ENCODE measurements at regions not wholly inside any gene's neighbourhood (a gene's known extent, or its start where the extent isn't known, plus 50 kb on each side); places are given as distances from the start of the nearest gene placed in this dataset.

- H3K4me1 ChIP-seq (ENCODE audit: control insufficient read depth in 1 of 2, insufficient read depth in 2 of 2, low read length in 2 of 2), result peaks cover 3% of the 10 kb centered on the region in 2 experiments
- no peak overlapping the region for H2BK12ac ChIP-seq (ENCODE audit: low read length)
- H3K36me3 ChIP-seq (ENCODE audit: control insufficient read depth in 1 of 2, insufficient read depth in 2 of 2, low read length in 2 of 2), result no peaks in the 10 kb centered on the region
- peaks cover 2% of the 10 kb centered on the region for H3K9me3 ChIP-seq (ENCODE audit: insufficient read depth, low read depth, low read length)
- H3K79me1 ChIP-seq (ENCODE audit: low read length), result no peaks in the 10 kb centered on the region
- H3K23ac ChIP-seq (ENCODE audit: low read length), result no peak overlapping the region
- H3K14ac ChIP-seq (ENCODE audit: low read length), result no peak overlapping the region
- WGBS (ENCODE audit: extremely low coverage, insufficient coverage, insufficient read length), result no CpG with 5 or more reads among the region's 1 CpG
- no peak overlapping the region for H2BK120ac ChIP-seq (ENCODE audit: insufficient read depth, low read length, poor library complexity)
- H3K18ac ChIP-seq (ENCODE audit: low read length), result no peak overlapping the region
- H3K9ac ChIP-seq (ENCODE audit: low read length), result no peak overlapping the region
- no peak overlapping the region for H4K91ac ChIP-seq (ENCODE audit: low read depth, low read length)
- no peaks in the 10 kb centered on the region for H3K79me2 ChIP-seq (ENCODE audit: control insufficient read depth, insufficient read depth, low read length, poor library complexity)
- no peak overlapping the region for H4K8ac ChIP-seq (ENCODE audit: low read depth, low read length)
- DNase-seq, result no peak
- no peak overlapping the region for H2AK5ac ChIP-seq (ENCODE audit: low read length)
- no peak overlapping the region for H2AFZ ChIP-seq (ENCODE audit: insufficient read depth, low read length, poor library complexity)
- H3K4me2 ChIP-seq (ENCODE audit: low read length), result no peak overlapping the region
- no peak overlapping the region for H4K12ac ChIP-seq (ENCODE audit: low read depth, low read length)
- H3K4ac ChIP-seq (ENCODE audit: low read depth, low read length), result no peak overlapping the region
- no peak overlapping the region for H2BK5ac ChIP-seq (ENCODE audit: low read depth, low read length, poor library complexity)
- no peak overlapping the region for H3K27ac ChIP-seq (ENCODE audit: low read depth, low read length)
- H3K4me3 ChIP-seq (ENCODE audit: low read depth, low read length), result no peak overlapping the region
- no peaks in the 10 kb centered on the region for H3K27me3 ChIP-seq (ENCODE audit: insufficient read depth, low read length)
Measured at GRCh38 chr2:236984046-236984445, 101.6 kb upstream of the COPS8 start.

GRCh38 chr2:236985761-236986339, 99.8 kb upstream of the COPS8 start:
- Histone ChIP-seq H2BK120ac (ENCODE audit: insufficient read depth, low read length, poor library complexity) (no peak overlapping the region), H3K18ac (ENCODE audit: low read length) (no peak overlapping the region), H3K27ac (ENCODE audit: low read depth, low read length) (no peak overlapping the region), H3K4ac (ENCODE audit: low read depth, low read length) (no peak overlapping the region), H2BK12ac (ENCODE audit: low read length) (no peak overlapping the region), H3K14ac (ENCODE audit: low read length) (no peak overlapping the region), H3K4me3 (ENCODE audit: low read depth, low read length) (no peak overlapping the region), H3K79me2 (ENCODE audit: control insufficient read depth, insufficient read depth, low read length, poor library complexity) (no peaks in the 10 kb centered on the region), H3K9ac (ENCODE audit: low read length) (no peak overlapping the region), H2AK5ac (ENCODE audit: low read length) (no peak overlapping the region), H3K4me1 (ENCODE audit: control insufficient read depth in 1 of 2, insufficient read depth in 2 of 2, low read length in 2 of 2) (peaks cover 4% of the 10 kb centered on the region in 2 experiments), H3K9me3 (ENCODE audit: insufficient read depth, low read depth, low read length) (peaks cover 2% of the 10 kb centered on the region), H4K8ac (ENCODE audit: low read depth, low read length) (no peak overlapping the region), H3K4me2 (ENCODE audit: low read length) (no peak overlapping the region), H3K27me3 (ENCODE audit: insufficient read depth, low read length) (no peaks in the 10 kb centered on the region), H3K79me1 (ENCODE audit: low read length) (no peaks in the 10 kb centered on the region), H2BK5ac (ENCODE audit: low read depth, low read length, poor library complexity) (no peak overlapping the region), H2AFZ (ENCODE audit: insufficient read depth, low read length, poor library complexity) (no peak overlapping the region), H4K12ac (ENCODE audit: low read depth, low read length) (no peak overlapping the region), H3K23ac (ENCODE audit: low read length) (no peak overlapping the region), H3K36me3 (ENCODE audit: control insufficient read depth in 1 of 2, insufficient read depth in 2 of 2, low read length in 2 of 2) (no peaks in the 10 kb centered on the region), H4K91ac (ENCODE audit: low read depth, low read length) (no peak overlapping the region)
- no peak for DNase-seq
- WGBS (ENCODE audit: extremely low coverage, insufficient coverage, insufficient read length), result no CpG with 5 or more reads among the region's 7 CpGs

- Histone ChIP-seq H3K27me3 (ENCODE audit: insufficient read depth, low read length) (no peaks in the 10 kb centered on the region), H2BK120ac (ENCODE audit: insufficient read depth, low read length, poor library complexity) (no peak overlapping the region), H3K4me2 (ENCODE audit: low read length) (no peak overlapping the region), H4K8ac (ENCODE audit: low read depth, low read length) (no peak overlapping the region), H3K9me3 (ENCODE audit: insufficient read depth, low read depth, low read length) (peaks cover 1% of the 10 kb centered on the region), H3K4me1 (ENCODE audit: control insufficient read depth in 1 of 2, insufficient read depth in 2 of 2, low read length in 2 of 2) (peaks cover 4 to 6% of the 10 kb centered on the region in 2 experiments), H3K14ac (ENCODE audit: low read length) (no peak overlapping the region), H4K12ac (ENCODE audit: low read depth, low read length) (no peak overlapping the region), H3K36me3 (ENCODE audit: control insufficient read depth in 1 of 2, insufficient read depth in 2 of 2, low read length in 2 of 2) (no peaks in the 10 kb centered on the region), H2AK5ac (ENCODE audit: low read length) (no peak overlapping the region), H3K79me1 (ENCODE audit: low read length) (no peaks in the 10 kb centered on the region), H2BK12ac (ENCODE audit: low read length) (no peak overlapping the region), H3K4me3 (ENCODE audit: low read depth, low read length) (no peak overlapping the region), H3K23ac (ENCODE audit: low read length) (no peak overlapping the region), H3K18ac (ENCODE audit: low read length) (no peak overlapping the region), H2AFZ (ENCODE audit: insufficient read depth, low read length, poor library complexity) (no peak overlapping the region), H4K91ac (ENCODE audit: low read depth, low read length) (no peak overlapping the region), H3K4ac (ENCODE audit: low read depth, low read length) (no peak overlapping the region), H3K27ac (ENCODE audit: low read depth, low read length) (no peak overlapping the region), H3K79me2 (ENCODE audit: control insufficient read depth, insufficient read depth, low read length, poor library complexity) (no peaks in the 10 kb centered on the region), H2BK5ac (ENCODE audit: low read depth, low read length, poor library complexity) (no peak overlapping the region), H3K9ac (ENCODE audit: low read length) (no peak overlapping the region)
- DNase-seq, result no peak
- WGBS (ENCODE audit: extremely low coverage, insufficient coverage, insufficient read length), result no CpG with 5 or more reads among the region's 10 CpGs
Measured at GRCh38 chr2:236986524-236987330, 99.0 kb upstream of the COPS8 start.

- Histone ChIP-seq H3K9ac (ENCODE audit: low read length) (no peak overlapping the region), H3K36me3 (ENCODE audit: control insufficient read depth in 1 of 2, insufficient read depth in 2 of 2, low read length in 2 of 2) (no peaks in the 10 kb centered on the region), H3K79me2 (ENCODE audit: control insufficient read depth, insufficient read depth, low read length, poor library complexity) (no peaks in the 10 kb centered on the region), H4K91ac (ENCODE audit: low read depth, low read length) (no peak overlapping the region), H2AFZ (ENCODE audit: insufficient read depth, low read length, poor library complexity) (no peak overlapping the region), H4K12ac (ENCODE audit: low read depth, low read length) (no peak overlapping the region), H3K14ac (ENCODE audit: low read length) (no peak overlapping the region), H2BK5ac (ENCODE audit: low read depth, low read length, poor library complexity) (no peak overlapping the region), H3K18ac (ENCODE audit: low read length) (no peak overlapping the region), H3K79me1 (ENCODE audit: low read length) (no peaks in the 10 kb centered on the region), H3K4me1 (ENCODE audit: control insufficient read depth in 1 of 2, insufficient read depth in 2 of 2, low read length in 2 of 2) (peaks cover 4 to 6% of the 10 kb centered on the region in 2 experiments), H3K23ac (ENCODE audit: low read length) (no peak overlapping the region), H3K4ac (ENCODE audit: low read depth, low read length) (no peak overlapping the region), H2BK12ac (ENCODE audit: low read length) (no peak overlapping the region), H3K27me3 (ENCODE audit: insufficient read depth, low read length) (no peaks in the 10 kb centered on the region), H3K4me3 (ENCODE audit: low read depth, low read length) (no peak overlapping the region), H4K8ac (ENCODE audit: low read depth, low read length) (no peak overlapping the region), H2AK5ac (ENCODE audit: low read length) (no peak overlapping the region), H3K4me2 (ENCODE audit: low read length) (no peak overlapping the region), H3K9me3 (ENCODE audit: insufficient read depth, low read depth, low read length) (no peaks in the 10 kb centered on the region), H3K27ac (ENCODE audit: low read depth, low read length) (no peak overlapping the region), H2BK120ac (ENCODE audit: insufficient read depth, low read length, poor library complexity) (no peak overlapping the region)
- WGBS (ENCODE audit: extremely low coverage, insufficient coverage, insufficient read length), result no CpG with 5 or more reads among the region's 2 CpGs
- no peak for DNase-seq
Measured at GRCh38 chr2:236988216-236988615, 97.5 kb upstream of the COPS8 start.
